Adipocyte (in vitro differentiated cells): ENCODE measurements at regions not wholly inside any gene's neighbourhood (a gene's known extent, or its start where the extent isn't known, plus 50 kb on each side); places are given as distances from the start of the nearest gene placed in this dataset.

Experiments used
- DNase-seq: peaks from one replicate; pipeline ENCODE4 v3.0.0-alpha.2; 2015; ENCODE audit warnings: low read depth
- H3K27me3 ChIP-seq: replicated peaks from 2 replicates; pipeline ENCODE4 v1.7.0; 2013; ENCODE audit warnings: mild to moderate bottlenecking, low read length, moderate library complexity; ENCODE audit not compliant: control insufficient read depth, insufficient read depth
- H3K36me3 ChIP-seq: 2 replicates; pipeline ENCODE4 v1.7.0; 2013; ENCODE audit warnings: low read length, mild to moderate bottlenecking, moderate library complexity; ENCODE audit not compliant: control insufficient read depth, insufficient read depth, severe bottlenecking
- H3K4me1 ChIP-seq: 2 replicates; pipeline ENCODE4 v1.7.0; 2013; ENCODE audit warnings: mild to moderate bottlenecking, low read length, moderate library complexity; ENCODE audit not compliant: control insufficient read depth, insufficient read depth
- H3K4me3 ChIP-seq: 2 replicates; pipeline ENCODE4 v1.7.0; 2013; ENCODE audit warnings: mild to moderate bottlenecking, low read length, moderate library complexity
- H3K9ac ChIP-seq: 2 replicates; pipeline ENCODE4 v1.7.0; 2013; ENCODE audit warnings: mild to moderate bottlenecking, low read length, moderate library complexity
- H3K9me3 ChIP-seq: 2 replicates; pipeline ENCODE4 v1.7.0; 2013; ENCODE audit warnings: mild to moderate bottlenecking, low read length, moderate library complexity; ENCODE audit not compliant: control insufficient read depth

DNA sequence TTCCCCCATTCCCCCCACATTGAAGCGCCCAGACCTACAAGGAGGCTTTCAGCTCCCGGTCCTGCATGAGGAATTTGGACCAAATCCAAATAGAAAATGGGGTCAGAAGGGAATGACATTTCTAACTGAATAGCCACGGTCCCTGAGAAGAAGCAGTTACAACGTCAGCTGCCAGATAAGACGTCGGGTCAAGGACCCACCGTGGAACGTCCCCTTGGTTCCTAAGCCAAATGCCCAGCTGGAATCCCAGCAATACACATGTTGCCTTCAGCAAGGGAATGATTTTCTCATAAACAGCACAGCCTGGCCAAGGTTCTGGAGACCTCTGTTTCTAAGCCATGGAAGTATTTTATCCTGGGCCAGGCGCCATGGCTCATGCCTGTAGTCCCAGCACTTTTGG lies 109.1 kb upstream of the PEG3 start:
- H3K9me3 ChIP-seq: no peaks in the 10 kb centered on the region
- no peak overlapping the region for H3K9ac ChIP-seq
- H3K36me3 ChIP-seq: no peaks in the 10 kb centered on the region
- no peaks in the 10 kb centered on the region for H3K4me1 ChIP-seq
- no peak overlapping the region for H3K4me3 ChIP-seq
- no peaks in the 10 kb centered on the region for H3K27me3 ChIP-seq
- no peak for DNase-seq

DNA sequence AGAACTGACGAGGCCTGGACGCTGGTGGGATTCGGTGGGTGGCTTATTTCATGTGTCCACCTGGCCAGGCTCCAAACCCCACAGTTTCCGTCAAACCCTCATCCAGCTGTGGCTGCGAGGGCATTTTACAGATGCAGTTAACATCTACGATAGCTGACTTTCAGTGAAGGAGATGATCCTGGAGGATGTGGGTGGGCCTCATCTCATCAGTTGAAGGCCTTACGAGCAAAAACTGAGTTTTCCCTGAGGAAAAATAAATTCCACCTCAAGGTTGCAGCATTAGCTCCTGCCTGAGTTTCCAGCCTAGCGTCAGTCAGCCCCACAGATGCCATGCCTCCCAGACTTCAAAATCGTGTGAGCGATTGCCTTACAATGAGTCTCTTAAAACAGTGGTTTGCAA lies 111.1 kb upstream of the PEG3 start:
- Histone ChIP-seq H3K36me3 (no peaks in the 10 kb centered on the region), H3K9me3 (no peaks in the 10 kb centered on the region), H3K27me3 (no peaks in the 10 kb centered on the region), H3K4me3 (no peak overlapping the region), H3K9ac (no peak overlapping the region), H3K4me1 (no peaks in the 10 kb centered on the region)
- DNase-seq: no peak

DNA sequence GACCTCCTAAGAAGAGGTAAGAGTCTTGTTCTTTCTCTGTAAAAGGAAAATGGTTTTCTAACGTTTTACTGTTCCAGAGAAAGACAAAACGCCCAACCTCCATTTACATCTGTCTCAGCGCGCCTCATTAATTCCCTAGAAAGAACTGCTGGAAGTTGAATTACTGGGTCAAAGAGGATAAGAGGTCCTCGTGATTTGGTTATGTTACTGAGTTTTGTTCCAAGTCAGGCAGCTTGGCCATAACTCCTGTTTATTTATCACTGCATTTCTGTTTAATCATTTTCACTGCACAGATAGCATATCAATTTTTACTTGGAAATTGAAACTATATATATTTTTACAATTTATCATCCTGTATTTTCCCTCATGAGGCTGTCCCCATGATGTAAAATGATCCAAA lies 112.9 kb upstream of the PEG3 start:
- Histone ChIP-seq H3K9ac (no peak overlapping the region), H3K4me1 (no peaks in the 10 kb centered on the region), H3K9me3 (no peaks in the 10 kb centered on the region), H3K27me3 (no peaks in the 10 kb centered on the region), H3K4me3 (no peak overlapping the region), H3K36me3 (no peaks in the 10 kb centered on the region)
- DNase-seq: no peak

DNA sequence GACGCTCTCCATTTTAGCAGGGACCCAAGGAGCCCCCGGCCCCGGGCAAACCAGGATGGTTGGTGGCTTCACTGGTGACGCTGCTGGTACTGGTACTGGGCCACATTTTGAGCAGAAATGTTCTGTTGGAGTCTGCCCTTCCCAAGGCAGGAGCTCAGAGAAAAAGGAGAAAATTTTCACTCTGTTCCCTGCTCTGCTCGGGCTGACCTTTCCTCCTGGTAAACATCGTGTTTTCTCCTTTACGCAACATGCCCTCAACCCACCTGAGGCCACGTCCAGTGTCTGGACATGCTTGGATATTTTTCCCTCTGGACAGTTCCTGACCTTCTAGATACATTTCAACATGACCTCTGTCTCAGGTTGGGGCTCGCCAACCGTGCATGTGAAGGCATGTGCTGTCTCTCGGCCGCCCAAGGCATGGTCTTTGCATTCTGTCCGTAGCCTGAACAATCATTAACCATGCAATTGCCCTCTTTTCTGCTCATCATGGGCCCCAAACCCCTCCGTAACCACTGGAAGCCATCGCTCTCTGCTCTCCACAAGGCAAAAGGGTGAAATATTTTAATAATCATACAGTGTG lies 115.2 kb upstream of the PEG3 start:
- no peak for DNase-seq
- no peak overlapping the region for H3K4me3 ChIP-seq

DNA sequence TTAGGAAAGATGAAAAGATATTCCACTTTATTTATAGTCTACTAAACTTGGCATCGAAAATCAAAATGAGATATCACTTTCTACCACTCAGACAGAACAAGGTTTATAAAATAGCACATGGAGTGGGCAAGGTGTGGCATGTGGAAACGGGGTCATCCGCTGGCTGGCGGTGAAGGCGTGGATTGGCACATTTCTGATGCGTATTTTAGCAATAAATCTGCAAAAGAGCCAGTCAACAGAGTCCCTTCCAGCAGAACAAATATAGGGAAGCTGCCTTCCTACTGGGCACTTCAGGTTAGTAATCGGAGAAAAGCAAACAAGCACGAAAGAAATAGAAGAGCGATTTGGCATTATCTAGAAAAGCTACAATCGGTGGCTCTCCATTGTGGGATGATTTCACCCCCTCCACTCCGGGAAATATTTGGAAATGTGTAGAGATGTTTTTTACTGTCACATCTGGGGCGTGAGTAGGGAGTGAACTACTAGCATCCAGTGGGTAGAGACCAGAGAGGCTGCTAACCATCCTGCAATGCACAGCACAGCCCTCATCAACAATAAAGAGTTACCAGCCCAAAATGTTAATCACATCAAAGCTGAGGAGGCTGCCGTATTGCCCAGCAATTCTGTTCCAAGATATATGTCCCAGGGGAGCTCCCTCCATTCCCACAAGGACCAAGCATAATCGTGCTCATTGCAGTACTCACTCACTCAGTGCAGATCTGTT lies 116.1 kb upstream of the PEG3 start:
- H3K4me3 ChIP-seq: no peak overlapping the region
- no peaks in the 10 kb centered on the region for H3K27me3 ChIP-seq
- H3K9me3 ChIP-seq: no peaks in the 10 kb centered on the region
- no peaks in the 10 kb centered on the region for H3K4me1 ChIP-seq
- H3K36me3 ChIP-seq: no peaks in the 10 kb centered on the region
- DNase-seq: no peak
- no peak overlapping the region for H3K9ac ChIP-seq

More for the DNA sequence above, 115.2 kb upstream of the PEG3 start:
- H3K4me1 ChIP-seq: no peaks in the 10 kb centered on the region
- no peaks in the 10 kb centered on the region for H3K36me3 ChIP-seq
- no peak overlapping the region for H3K9ac ChIP-seq
- no peaks in the 10 kb centered on the region for H3K9me3 ChIP-seq
- H3K27me3 ChIP-seq: no peaks in the 10 kb centered on the region

DNA sequence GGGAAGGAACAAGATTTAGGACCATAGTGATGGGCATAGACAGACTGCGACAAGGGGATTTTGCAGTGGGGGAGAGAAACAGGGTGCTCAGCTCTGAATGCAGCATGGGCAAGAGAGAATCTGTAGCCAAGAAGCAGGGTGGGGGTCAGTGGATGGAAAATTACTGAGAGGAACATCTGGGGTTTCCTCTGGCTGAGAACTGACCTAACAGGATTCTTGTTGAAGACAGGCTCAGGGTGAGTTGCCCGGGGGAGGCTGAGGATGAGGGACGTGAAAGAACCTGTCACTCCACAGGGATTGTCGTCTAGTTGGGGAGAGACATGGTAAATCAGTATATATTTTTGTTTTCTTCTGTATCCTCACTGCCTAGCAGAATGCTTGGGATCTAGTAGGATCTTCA lies 118.7 kb upstream of the PEG3 start:
- H3K4me3 ChIP-seq: no peak overlapping the region
- no peak overlapping the region for H3K9ac ChIP-seq
- H3K4me1 ChIP-seq: no peaks in the 10 kb centered on the region
- H3K36me3 ChIP-seq: no peaks in the 10 kb centered on the region
- no peaks in the 10 kb centered on the region for H3K27me3 ChIP-seq
- no peaks in the 10 kb centered on the region for H3K9me3 ChIP-seq
- DNase-seq: no peak

DNA sequence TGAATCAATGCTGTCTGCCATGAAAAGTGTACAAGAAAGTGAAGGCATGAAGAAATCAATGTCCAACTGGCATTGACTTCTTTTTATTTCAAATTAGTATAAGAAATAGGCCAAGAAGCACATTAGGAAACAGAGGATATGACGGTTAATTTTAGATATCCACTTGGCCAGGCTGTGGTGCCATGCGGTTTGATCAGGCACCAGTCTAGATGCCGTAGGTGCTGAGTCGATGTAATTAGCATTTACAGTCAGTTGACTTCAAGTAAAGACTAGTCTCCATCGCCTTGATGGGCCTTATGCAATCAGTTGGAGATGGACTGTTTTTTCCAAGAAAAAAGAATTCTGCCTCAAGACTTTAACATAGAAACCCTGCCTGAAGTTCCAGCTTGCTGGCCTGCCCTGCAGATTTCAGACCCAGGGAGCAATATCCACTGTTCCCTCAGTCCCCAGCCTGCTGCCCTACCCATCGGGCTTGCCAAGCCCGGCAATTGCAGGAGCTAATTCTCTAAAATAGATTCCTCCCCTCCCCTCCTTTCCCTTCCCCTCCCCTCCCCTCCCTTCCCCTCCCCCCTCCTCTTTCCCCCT lies 120.5 kb upstream of the PEG3 start:
- Histone ChIP-seq H3K9me3 (no peaks in the 10 kb centered on the region), H3K4me1 (no peaks in the 10 kb centered on the region), H3K4me3 (no peak overlapping the region), H3K9ac (no peak overlapping the region), H3K36me3 (no peaks in the 10 kb centered on the region), H3K27me3 (no peaks in the 10 kb centered on the region)
- DNase-seq: no peak

DNA sequence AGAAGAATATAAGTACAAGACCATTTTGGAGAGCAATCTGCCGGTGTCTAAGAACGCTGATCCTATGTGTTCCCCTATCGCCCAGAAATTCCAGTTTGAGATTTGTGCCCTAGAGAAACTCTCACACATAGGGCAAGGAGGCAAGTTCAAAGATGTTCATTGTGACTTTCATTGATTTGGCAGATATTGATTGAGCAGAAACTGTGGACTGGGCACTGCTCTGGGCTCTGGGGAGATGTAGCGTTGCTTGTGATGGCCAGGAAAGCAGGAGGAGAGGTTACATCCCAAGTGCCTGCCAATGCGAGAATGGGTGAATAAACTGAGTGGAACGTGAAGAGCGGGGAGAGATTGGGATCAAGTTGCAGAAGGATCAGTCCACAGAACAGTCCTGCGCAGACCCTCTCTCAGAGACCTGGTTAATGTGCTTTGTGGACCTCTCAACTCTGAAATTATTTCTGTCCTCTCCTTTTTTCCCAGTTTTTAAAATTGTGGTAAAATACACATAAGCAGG lies 123.9 kb upstream of the PEG3 start:
- no peak overlapping the region for H3K4me3 ChIP-seq
- H3K36me3 ChIP-seq: no peaks in the 10 kb centered on the region
- no peaks in the 10 kb centered on the region for H3K9me3 ChIP-seq
- no peak for DNase-seq
- H3K27me3 ChIP-seq: no peaks in the 10 kb centered on the region
- no peaks in the 10 kb centered on the region for H3K4me1 ChIP-seq
- H3K9ac ChIP-seq: no peak overlapping the region

DNA sequence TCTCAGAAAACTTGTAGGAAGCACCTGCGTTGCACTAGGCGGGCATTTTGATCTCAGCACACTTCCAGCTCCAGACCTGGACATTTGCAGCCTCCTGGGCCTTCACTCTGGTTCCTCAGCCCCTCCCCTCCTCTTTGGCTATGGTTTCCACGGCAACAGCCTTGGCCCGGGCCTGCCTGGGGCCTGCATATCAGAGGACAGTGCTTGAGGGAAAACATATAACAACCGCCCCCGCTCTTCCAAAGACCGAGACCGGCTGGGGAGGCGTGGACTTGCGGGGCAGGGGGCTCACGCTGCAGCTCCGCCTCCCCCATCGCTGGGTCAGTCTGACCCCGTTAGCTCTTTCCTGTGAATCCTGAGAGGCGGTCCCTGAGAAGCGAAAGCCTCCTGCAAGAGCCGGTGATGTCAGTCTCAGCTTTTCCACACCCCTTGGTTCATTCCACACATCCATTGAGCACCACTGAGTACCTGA lies 125.7 kb upstream of the PEG3 start:
- Histone ChIP-seq H3K36me3 (no peaks in the 10 kb centered on the region), H3K4me3 (no peak overlapping the region), H3K9ac (no peak overlapping the region), H3K9me3 (no peaks in the 10 kb centered on the region), H3K27me3 (no peaks in the 10 kb centered on the region), H3K4me1 (no peaks in the 10 kb centered on the region)
- no peak for DNase-seq

DNA sequence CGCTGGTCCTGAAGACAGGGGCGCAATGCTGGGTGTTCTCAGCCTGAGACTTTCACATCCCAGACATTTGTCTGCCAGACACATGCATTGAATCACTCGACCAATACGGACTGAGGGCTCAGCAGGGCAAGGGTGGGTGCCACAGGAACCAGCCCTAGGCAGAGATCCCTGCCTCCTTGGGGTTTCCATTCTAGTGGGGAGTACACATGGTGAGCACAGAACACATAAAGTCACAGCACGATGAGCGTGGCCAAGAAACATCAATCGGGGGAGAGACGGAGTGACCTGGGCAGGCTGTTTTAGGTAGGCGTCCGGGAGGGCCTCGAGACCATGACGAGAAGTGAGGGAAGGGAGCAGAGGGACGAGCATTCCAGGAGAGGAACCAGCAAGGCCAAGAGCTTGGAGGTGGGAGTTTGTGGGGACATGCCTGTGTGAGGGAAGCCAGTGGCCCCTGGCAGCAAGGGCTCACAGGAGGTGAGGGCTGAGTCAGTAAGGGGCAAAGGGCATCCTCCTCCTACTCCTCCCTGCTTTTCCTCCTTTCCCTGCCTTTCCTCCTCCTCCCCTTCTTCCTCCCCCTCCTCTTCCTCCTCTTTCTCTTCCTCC lies 126.3 kb upstream of the PEG3 start:
- Histone ChIP-seq H3K9ac (no peak overlapping the region), H3K4me3 (no peak overlapping the region), H3K9me3 (no peaks in the 10 kb centered on the region), H3K36me3 (no peaks in the 10 kb centered on the region), H3K4me1 (no peaks in the 10 kb centered on the region), H3K27me3 (no peaks in the 10 kb centered on the region)
- no peak for DNase-seq

DNA sequence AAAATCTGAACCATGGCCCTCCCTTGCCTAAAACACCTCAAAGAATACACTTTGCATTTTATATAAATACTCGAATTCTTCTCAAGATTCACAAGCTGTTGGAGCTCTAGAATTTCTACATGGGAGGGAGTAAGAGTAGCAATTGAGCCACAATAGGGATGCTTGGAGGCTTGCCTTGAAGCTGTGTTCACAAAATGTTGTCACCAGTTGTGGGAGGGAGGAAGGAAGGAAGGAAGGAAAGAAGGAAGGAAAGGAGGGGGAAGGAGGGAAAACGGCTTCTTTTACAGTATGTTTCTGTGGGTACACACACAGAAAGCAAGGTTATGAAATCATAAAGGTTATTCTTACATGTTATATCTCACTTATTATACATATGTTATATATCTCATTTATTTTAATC lies 128.6 kb upstream of the PEG3 start:
- Histone ChIP-seq H3K36me3 (no peaks in the 10 kb centered on the region), H3K9me3 (no peaks in the 10 kb centered on the region), H3K4me3 (no peak overlapping the region)

More for the DNA sequence above, 128.6 kb upstream of the PEG3 start:
- Histone ChIP-seq H3K27me3 (no peaks in the 10 kb centered on the region), H3K9ac (no peak overlapping the region), H3K4me1 (no peaks in the 10 kb centered on the region)
- no peak for DNase-seq
